Naive thymus-derived CD4-positive, alpha-beta T cell (primary cell): ENCODE measurements at regions not wholly inside any gene's neighbourhood (a gene's known extent, or its start where the extent isn't known, plus 50 kb on each side); places are given as distances from the start of the nearest gene placed in this dataset.

Source experiments
- ATAC-seq: fragments of 150-1000 bp; cut with Tn5 transposase; 2 replicates; pipeline ENCODE4 v1.10.0; 2021; ENCODE audit warnings: mild to moderate bottlenecking, moderate library complexity
- CTCF ChIA-PET: fragments of 350-600 bp; sonication (Branson Sonifier 250); formaldehyde crosslinking; loops from one replicate; lab custom pipeline; 2021; ENCODE audit warnings: antibody characterized with exemption; lab: Charles Lee
- POLR2A ChIA-PET: fragments of 350-600 bp; sonication (Branson Sonifier 250); formaldehyde crosslinking; loops from one replicate; lab custom pipeline; 2021; ENCODE audit warnings: antibody characterized with exemption, inconsistent platforms; lab: Charles Lee
- DNase-seq, 9 donors: peaks; one replicate each; pipeline versions ENCODE4 v3.0.0 to v3.0.0-alpha.2; 2020 to 2022; ENCODE audit warnings: mixed read lengths in 1 of 9
- H3K27ac ChIP-seq: one replicate; pipeline ENCODE4 v1.7.0; 2013; ENCODE audit warnings: mild to moderate bottlenecking, low read depth, low read length, moderate library complexity
- H3K27me3 ChIP-seq, 2 donors: one replicate each; pipeline ENCODE4 v1.7.0; 2013; ENCODE audit warnings: low read length in 2 of 2, mild to moderate bottlenecking in 2 of 2, moderate library complexity in 2 of 2; ENCODE audit not compliant: control insufficient read depth in 2 of 2, insufficient read depth in 2 of 2
- H3K36me3 ChIP-seq, 3 experiments: 1 replicate in 2 of 3; 2 replicates in 1 of 3; pipeline ENCODE4 v1.7.0; 2013; ENCODE audit warnings: low read length in 3 of 3, mild to moderate bottlenecking in 3 of 3, moderate library complexity in 1 of 3; ENCODE audit not compliant: insufficient read depth in 3 of 3, control insufficient read depth in 2 of 3
- H3K4me1 ChIP-seq, 2 donors: one replicate each; pipeline ENCODE4 v1.7.0; 2013; ENCODE audit warnings: low read length in 2 of 2, mild to moderate bottlenecking in 2 of 2, moderate library complexity in 1 of 2; ENCODE audit not compliant: control insufficient read depth in 2 of 2, insufficient read depth in 2 of 2
- H3K4me3 ChIP-seq: 2 replicates; pipeline ENCODE4 v1.7.0; 2013; ENCODE audit warnings: mild to moderate bottlenecking, low read length
- H3K9me3 ChIP-seq, 3 experiments: 1 replicate in 2 of 3; 2 replicates in 1 of 3; pipeline ENCODE4 v1.7.0; 2013; ENCODE audit warnings: low read length in 3 of 3; ENCODE audit not compliant: control insufficient read depth in 2 of 3
- H3K27ac Mint-ChIP-seq, 9 donors: one replicate each; pipeline ENCODE4 v1.8.0; 2020 to 2022; ENCODE audit warnings: mixed read lengths in 9 of 9, mild to moderate bottlenecking in 8 of 9, moderate library complexity in 5 of 9, inconsistent platforms in 2 of 9
- H3K27me3 Mint-ChIP-seq, 5 donors: one replicate each; pipeline ENCODE4 v1.8.0; 2021 to 2022; ENCODE audit warnings: mixed read lengths in 5 of 5, mild to moderate bottlenecking in 1 of 5
- H3K36me3 Mint-ChIP-seq, 5 donors: one replicate each; pipeline ENCODE4 v1.8.0; 2020 to 2022; ENCODE audit warnings: mixed read lengths in 5 of 5, mild to moderate bottlenecking in 3 of 5, inconsistent platforms in 1 of 5
- H3K4me1 Mint-ChIP-seq, 7 donors: one replicate each; pipeline ENCODE4 v1.8.0; 2020 to 2022; ENCODE audit warnings: mixed read lengths in 7 of 7, mild to moderate bottlenecking in 3 of 7, inconsistent platforms in 1 of 7
- H3K4me3 Mint-ChIP-seq, 10 donors: one replicate each; pipeline ENCODE4 v1.8.0; 2020 to 2022; ENCODE audit warnings: mild to moderate bottlenecking in 10 of 10, mixed read lengths in 10 of 10, moderate library complexity in 6 of 10, inconsistent platforms in 2 of 10
- H3K9me3 Mint-ChIP-seq, 11 donors: one replicate each; pipeline ENCODE4 v1.8.0; 2020 to 2022; ENCODE audit warnings: mixed read lengths in 11 of 11, mild to moderate bottlenecking in 4 of 11, inconsistent platforms in 1 of 11, moderate library complexity in 1 of 11
- intact Hi-C, 2 donors: fragments of 100-400 bp; cut with micrococcal nuclease; formaldehyde crosslinking; loops; one replicate each; pipeline ENCODE4 v1.15.1; 2023

- no peak for ATAC-seq
- peaks cover 0 to 7% (median 0%) of the 10 kb centered on the region in 7 donors for H3K4me1 Mint-ChIP-seq
- POLR2A ChIA-PET = no interaction called here
- no peaks in the 10 kb centered on the region for H3K9me3 ChIP-seq
- CTCF ChIA-PET = no interaction called here
- no peaks in the 10 kb centered on the region for H3K36me3 Mint-ChIP-seq
- DNase-seq = no peak
- no peak overlapping the region for H3K4me3 Mint-ChIP-seq
- no peaks in the 10 kb centered on the region for H3K4me1 ChIP-seq
- intact Hi-C loops = no loop called here
- H3K36me3 ChIP-seq = no peaks in the 10 kb centered on the region
- H3K27ac Mint-ChIP-seq = no peak overlapping the region
- H3K27me3 Mint-ChIP-seq = peaks cover 28 to 51% (median 49%) of the 10 kb centered on the region in 5 donors
- H3K4me3 ChIP-seq = no peak overlapping the region
- H3K27ac ChIP-seq = no peak overlapping the region
- H3K9me3 Mint-ChIP-seq = peaks cover 0 to 8% (median 0%) of the 10 kb centered on the region in 11 donors
- no peaks in the 10 kb centered on the region for H3K27me3 ChIP-seq
Measured at GRCh38 chr6:16982807-16983206, 119.0 kb upstream of the STMND1 start.

DNA sequence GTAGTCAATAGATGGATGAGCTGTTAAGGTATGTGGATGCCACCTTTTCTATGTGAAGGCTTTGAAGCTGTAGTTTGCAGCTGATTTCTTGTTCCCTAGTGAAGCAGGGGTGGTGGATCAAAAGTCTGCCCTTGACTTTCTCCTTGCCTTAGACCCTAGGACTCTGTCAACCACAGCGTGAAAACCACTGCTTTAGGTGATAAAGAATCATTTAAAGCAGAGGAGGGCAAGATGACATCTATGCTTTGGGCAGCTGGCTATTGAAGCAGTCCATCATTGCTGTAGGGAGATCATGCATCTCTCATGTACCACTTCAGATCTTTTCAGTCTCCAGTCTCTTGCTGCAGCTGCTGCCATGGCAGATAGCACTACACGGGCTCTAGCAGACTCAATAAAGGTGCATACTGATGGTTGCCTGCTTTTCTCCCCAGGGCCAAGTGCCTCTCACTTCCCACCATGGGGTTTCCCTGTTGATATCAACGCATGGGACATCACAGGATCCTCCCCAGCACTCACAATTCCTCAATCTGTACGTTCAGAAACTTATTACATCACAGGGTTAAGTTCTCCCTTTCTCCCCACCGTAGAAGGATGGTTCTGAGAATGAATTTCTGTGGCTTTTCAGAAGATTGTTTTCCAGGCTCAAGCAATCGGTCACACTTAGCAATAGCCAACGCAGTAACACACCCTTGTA is 122.0 kb upstream of the STMND1 start:
- intact Hi-C loops = no loop called here
- peaks cover 0 to 2% of the 10 kb centered on the region in 2 donors for H3K27me3 ChIP-seq
- no peaks in the 10 kb centered on the region for H3K9me3 ChIP-seq
- no peaks in the 10 kb centered on the region for H3K4me1 ChIP-seq
- ChIA-PET CTCF (no interaction called here), POLR2A (no interaction called here)
- Mint-ChIP-seq H3K27ac (no peak overlapping the region), H3K9me3 (peaks cover 0 to 4% (median 0%) of the 10 kb centered on the region in 11 donors), H3K27me3 (peaks cover 37 to 56% (median 41%) of the 10 kb centered on the region in 5 donors), H3K36me3 (no peaks in the 10 kb centered on the region), H3K4me3 (no peak overlapping the region), H3K4me1 (no peaks in the 10 kb centered on the region)
- H3K27ac ChIP-seq = no peak overlapping the region
- no peak for ATAC-seq
- no peak for DNase-seq
- H3K36me3 ChIP-seq = no peaks in the 10 kb centered on the region
- no peak overlapping the region for H3K4me3 ChIP-seq

- intact Hi-C loops = no loop called here
- H3K9me3 ChIP-seq = no peaks in the 10 kb centered on the region
- CTCF ChIA-PET = no interaction called here
- Mint-ChIP-seq H3K4me3 (no peak overlapping the region), H3K27me3 (peaks cover 30 to 55% (median 40%) of the 10 kb centered on the region in 5 donors), H3K9me3 (peaks cover 0 to 6% (median 0%) of the 10 kb centered on the region in 11 donors), H3K36me3 (no peaks in the 10 kb centered on the region), H3K27ac (no peak overlapping the region), H3K4me1 (no peaks in the 10 kb centered on the region)
- H3K27ac ChIP-seq = no peak overlapping the region
- H3K36me3 ChIP-seq = no peaks in the 10 kb centered on the region
- DNase-seq (no peak), ATAC-seq (no peak)
- peaks cover 0 to 2% of the 10 kb centered on the region in 2 donors for H3K27me3 ChIP-seq
- H3K4me3 ChIP-seq = no peak overlapping the region
- H3K4me1 ChIP-seq = no peaks in the 10 kb centered on the region
- POLR2A ChIA-PET = no interaction called here
Measured at GRCh38 chr6:16978686-16979085, 123.2 kb upstream of the STMND1 start.

- no peak overlapping the region for H3K27ac ChIP-seq
- peaks cover 0 to 2% of the 10 kb centered on the region in 2 donors for H3K27me3 ChIP-seq
- Mint-ChIP-seq H3K27ac (no peak overlapping the region), H3K4me1 (peaks cover 0 to 2% (median 0%) of the 10 kb centered on the region in 7 donors), H3K9me3 (peaks cover 0 to 6% (median 0%) of the 10 kb centered on the region in 11 donors), H3K27me3 (peaks cover 34 to 63% (median 40%) of the 10 kb centered on the region in 5 donors), H3K4me3 (no peak overlapping the region), H3K36me3 (no peaks in the 10 kb centered on the region)
- H3K4me3 ChIP-seq = no peak overlapping the region
- ChIA-PET POLR2A (no interaction called here), CTCF (no interaction called here)
- no peak for DNase-seq
- no peak for ATAC-seq
- intact Hi-C loops = no loop called here
- H3K4me1 ChIP-seq = no peaks in the 10 kb centered on the region
- no peaks in the 10 kb centered on the region for H3K36me3 ChIP-seq
- H3K9me3 ChIP-seq = no peaks in the 10 kb centered on the region
Measured at GRCh38 chr6:16976385-16977183, 125.3 kb upstream of the STMND1 start.

DNA sequence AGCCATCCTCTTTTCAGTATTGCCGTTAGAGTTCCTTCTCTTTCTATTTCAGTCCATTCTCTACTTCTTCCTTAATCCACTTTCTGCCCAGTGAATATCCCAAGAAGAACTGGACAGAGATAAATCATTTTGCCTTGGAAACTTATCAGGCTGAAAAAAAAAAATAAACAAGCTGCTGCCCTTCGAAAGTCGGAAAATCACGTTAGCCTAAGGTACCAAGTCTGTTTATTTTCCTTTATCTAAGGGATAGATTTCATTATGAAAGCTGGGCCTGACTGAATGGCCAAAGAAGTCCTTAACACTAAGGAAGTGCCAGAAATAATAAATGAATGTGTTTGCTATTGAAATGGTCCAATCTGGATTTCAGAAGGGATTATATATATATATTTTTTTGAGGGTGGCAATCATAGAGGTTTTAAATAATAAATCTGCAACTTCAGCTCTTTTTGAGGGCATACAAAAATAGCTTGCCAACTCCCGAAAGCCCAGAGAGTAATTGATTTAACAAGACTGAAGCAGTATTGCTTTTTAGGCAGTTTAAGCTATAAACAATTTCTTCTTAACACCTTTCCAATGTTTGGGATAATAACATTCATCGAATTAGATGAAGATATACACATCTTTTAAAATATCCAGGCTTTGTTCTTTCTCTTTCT is 127.0 kb upstream of the STMND1 start:
- H3K27me3 ChIP-seq = peaks cover 0 to 2% of the 10 kb centered on the region in 2 donors

DNA sequence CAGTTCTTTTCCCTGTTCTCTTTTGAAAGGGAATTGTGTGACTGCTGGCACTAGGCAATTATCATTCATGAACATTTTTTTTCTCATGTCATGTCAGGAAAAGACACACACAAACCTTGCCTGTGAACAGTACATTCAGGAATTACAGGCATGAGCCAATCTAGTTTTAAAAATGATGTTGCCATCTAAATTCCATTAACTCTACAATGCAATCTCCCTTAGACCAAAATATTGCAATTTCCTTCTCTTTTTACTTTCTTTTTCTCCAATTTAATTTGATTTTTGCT is 127.5 kb upstream of the STMND1 start:
- no peaks in the 10 kb centered on the region for H3K4me1 ChIP-seq
- POLR2A ChIA-PET = no interaction called here
- DNase-seq = no peak
- intact Hi-C loops = no loop called here
- no peak overlapping the region for H3K27ac Mint-ChIP-seq
- peaks cover 0 to 6% (median 0%) of the 10 kb centered on the region in 7 donors for H3K4me1 Mint-ChIP-seq
- peaks cover 30 to 61% (median 36%) of the 10 kb centered on the region in 5 donors for H3K27me3 Mint-ChIP-seq
- H3K9me3 ChIP-seq = no peaks in the 10 kb centered on the region
- H3K27me3 ChIP-seq = peaks cover 0 to 2% of the 10 kb centered on the region in 2 donors
- CTCF ChIA-PET = no interaction called here
- no peak overlapping the region for H3K4me3 ChIP-seq
- peaks cover 0 to 6% (median 0%) of the 10 kb centered on the region in 11 donors for H3K9me3 Mint-ChIP-seq
- H3K4me3 Mint-ChIP-seq = no peak overlapping the region
- H3K36me3 ChIP-seq = no peaks in the 10 kb centered on the region
- H3K36me3 Mint-ChIP-seq = no peaks in the 10 kb centered on the region
- H3K27ac ChIP-seq = no peak overlapping the region
- no peak for ATAC-seq

More for the DNA sequence above, 127.0 kb upstream of the STMND1 start:
- H3K4me3 ChIP-seq = no peak overlapping the region
- no peaks in the 10 kb centered on the region for H3K4me1 ChIP-seq
- no peak for ATAC-seq
- no peaks in the 10 kb centered on the region for H3K36me3 ChIP-seq
- H3K9me3 Mint-ChIP-seq = peaks cover 0 to 6% (median 0%) of the 10 kb centered on the region in 11 donors
- no peak overlapping the region for H3K27ac Mint-ChIP-seq
- peaks cover 0 to 2% (median 0%) of the 10 kb centered on the region in 7 donors for H3K4me1 Mint-ChIP-seq
- H3K27me3 Mint-ChIP-seq = peaks cover 29 to 61% (median 37%) of the 10 kb centered on the region in 5 donors
- ChIA-PET CTCF (no interaction called here), POLR2A (no interaction called here)
- intact Hi-C loops = no loop called here
- no peak overlapping the region for H3K4me3 Mint-ChIP-seq
- no peaks in the 10 kb centered on the region for H3K9me3 ChIP-seq
- DNase-seq = no peak
- no peak overlapping the region for H3K27ac ChIP-seq
- H3K36me3 Mint-ChIP-seq = no peaks in the 10 kb centered on the region
